WTC11 (cell line): ENCODE measurements at regions not wholly inside any gene's neighbourhood (a gene's known extent, or its start where the extent isn't known, plus 50 kb on each side); places are given as distances from the start of the nearest gene placed in this dataset.
A peak's percentile ranks its signal among the peaks of the same experiment; 100 is the strongest.

Experiments used
- ATAC-seq: fragments of 200-7000 bp; cut with Tn5 transposase; 2 replicates; pipeline ENCODE4 v1.10.0; 2021; ENCODE audit warnings: mild to moderate bottlenecking, moderate library complexity
- CTCF ChIA-PET: fragments of 300-600 bp; sonication (Branson Sonifier 250); formaldehyde crosslinking; loops from one replicate; lab custom pipeline; 2021; ENCODE audit warnings: antibody characterized with exemption; lab: Charles Lee
- POLR2A ChIA-PET: fragments of 350-600 bp; sonication (Branson Sonifier 250); formaldehyde crosslinking; loops from one replicate; lab custom pipeline; 2021; ENCODE audit warnings: antibody characterized with exemption; lab: Charles Lee
- DNase-seq: peaks from one replicate; pipeline ENCODE4 v3.0.0; 2021; ENCODE audit warnings: low spot score
- H3K27ac Mint-ChIP-seq: 2 replicates; pipeline ENCODE4 v1.8.0; 2021; ENCODE audit warnings: mixed read lengths
- H3K27me3 Mint-ChIP-seq: 2 replicates; pipeline ENCODE4 v1.8.0; 2021; ENCODE audit warnings: low read depth, mild to moderate bottlenecking, moderate library complexity, mixed read lengths
- H3K36me3 Mint-ChIP-seq: 2 replicates; pipeline ENCODE4 v1.8.0; 2021; ENCODE audit warnings: mixed read lengths
- H3K4me1 Mint-ChIP-seq: 2 replicates; pipeline ENCODE4 v1.8.0; 2022; ENCODE audit warnings: mixed read lengths
- H3K4me3 Mint-ChIP-seq: 2 replicates; pipeline ENCODE4 v1.8.0; 2021; ENCODE audit warnings: mild to moderate bottlenecking, moderate library complexity, mixed read lengths
- H3K9me3 Mint-ChIP-seq: 2 replicates; pipeline ENCODE4 v1.8.0; 2021; ENCODE audit warnings: mixed read lengths
- CREB1 ChIP-seq: sonication (generic); formaldehyde crosslinking; IDR thresholded peaks from 2 replicates; pipeline ENCODE4 v1.8.0; 2023; ENCODE audit warnings: mild to moderate bottlenecking, missing genetic modification reagents
- CTCF ChIP-seq: fragments of 200-600 bp; IDR thresholded peaks from 2 replicates; pipeline ENCODE4 v1.8.0; 2022; ENCODE audit warnings: antibody characterized with exemption
- ERG ChIP-seq: fragments of 250-450 bp; sonication (Bioruptor Pico); IDR thresholded peaks from 2 replicates; pipeline ENCODE4 v1.8.0; 2021; ENCODE audit warnings: mild to moderate bottlenecking
- ESRRA ChIP-seq: sonication (generic); formaldehyde crosslinking; IDR thresholded peaks from 2 replicates; pipeline ENCODE4 v1.8.1; 2022; ENCODE audit warnings: mild to moderate bottlenecking, missing genetic modification reagents, borderline replicate concordance
- FOXJ3 ChIP-seq: sonication (generic); formaldehyde crosslinking; IDR thresholded peaks from 2 replicates; pipeline ENCODE4 v1.9.0; 2021; ENCODE audit warnings: missing genetic modification reagents, mild to moderate bottlenecking, borderline replicate concordance
- HMGA2 ChIP-seq: fragments of 250-450 bp; sonication (Bioruptor Pico); IDR thresholded peaks from 2 replicates; pipeline ENCODE4 v1.4.0; 2021; ENCODE audit warnings: mild to moderate bottlenecking, moderate library complexity
- JUN ChIP-seq: sonication (generic); formaldehyde crosslinking; IDR thresholded peaks from 2 replicates; pipeline ENCODE4 v1.8.0; 2023; ENCODE audit warnings: mild to moderate bottlenecking, missing genetic modification reagents
- OVOL2 ChIP-seq: fragments of 250-450 bp; sonication (Bioruptor Pico); IDR thresholded peaks from 2 replicates; pipeline ENCODE4 v1.9.0; 2021; ENCODE audit warnings: mild to moderate bottlenecking, borderline replicate concordance
- PRDM15 ChIP-seq: sonication (generic); formaldehyde crosslinking; IDR thresholded peaks from 2 replicates; pipeline ENCODE4 v1.8.0; 2022; ENCODE audit warnings: missing genetic modification reagents
- RORB ChIP-seq: fragments of 250-450 bp; sonication (Bioruptor Pico); IDR thresholded peaks from 2 replicates; pipeline ENCODE4 v1.9.0; 2021; ENCODE audit warnings: mild to moderate bottlenecking
- SMAD3 ChIP-seq: sonication (generic); formaldehyde crosslinking; IDR thresholded peaks from 2 replicates; pipeline ENCODE4 v1.8.0; 2022; ENCODE audit warnings: missing genetic modification reagents, mild to moderate bottlenecking, borderline replicate concordance
- SP1 ChIP-seq: sonication (generic); formaldehyde crosslinking; conservative IDR thresholded peaks from 2 replicates; pipeline ENCODE4 v1.8.1; 2022; ENCODE audit warnings: missing genetic modification reagents
- TP53 ChIP-seq: sonication (generic); formaldehyde crosslinking; IDR thresholded peaks from 2 replicates; pipeline ENCODE4 v1.8.1; 2023; ENCODE audit warnings: mild to moderate bottlenecking, missing genetic modification reagents
- ZNF121 ChIP-seq: sonication (generic); formaldehyde crosslinking; IDR thresholded peaks from 2 replicates; pipeline ENCODE4 v1.8.0; 2023; ENCODE audit warnings: missing genetic modification reagents
- ZNF263 ChIP-seq: sonication (generic); formaldehyde crosslinking; IDR thresholded peaks from 2 replicates; pipeline ENCODE4 v1.8.1; 2022; ENCODE audit warnings: low read depth, mild to moderate bottlenecking, moderate library complexity, missing genetic modification reagents
- ZNF416 ChIP-seq: fragments of 250-450 bp; sonication (Bioruptor Pico); IDR thresholded peaks from 2 replicates; pipeline ENCODE4 v1.9.0; 2021; ENCODE audit warnings: mild to moderate bottlenecking, inconsistent platforms
- ZNF423 ChIP-seq: fragments of 250-450 bp; sonication (Bioruptor Pico); IDR thresholded peaks from 2 replicates; pipeline ENCODE4 v2.1.2; 2022; ENCODE audit warnings: mild to moderate bottlenecking, moderate library complexity

GRCh38 chr6:134823710-134824034, 126.2 kb downstream of the ALDH8A1 start:
- no peak for DNase-seq
- ChIA-PET POLR2A (no interaction called here), CTCF (interaction anchor here (0.7 to 2.1 kb wide), 6 partner anchors 83 to 678 kb away, joined by 3 to 14 read pairs (median 3); no protein-coding TSS in a partner anchor)
- Mint-ChIP-seq H3K36me3 (peaks cover 8% of the 10 kb centered on the region), H3K27me3 (no peaks in the 10 kb centered on the region), H3K4me1 (peaks cover 10% of the 10 kb centered on the region), H3K4me3 (no peak overlapping the region), H3K9me3 (peaks cover 18% of the 10 kb centered on the region), H3K27ac (no peak overlapping the region)
- no peak for ATAC-seq
- no peak for TF ChIP-seq SMAD3 (CRISPR knock-in tag)
- no peak for TF ChIP-seq JUN
- no peak for TF ChIP-seq OVOL2
- TF ChIP-seq ZNF263 (CRISPR knock-in tag), result no peak
- no peak for TF ChIP-seq HMGA2 (CRISPR knock-in tag)
- TF ChIP-seq ZNF416 (CRISPR knock-in tag), result no peak
- TF ChIP-seq FOXJ3 (CRISPR knock-in tag), result no peak
- no peak for TF ChIP-seq RORB (CRISPR knock-in tag)

- ATAC-seq, result peak; percentile 99
- CTCF ChIA-PET, result interaction anchor here (0.6 to 2.1 kb wide), 36 partner anchors 9 to 749 kb away, joined by 3 to 15 read pairs (median 3); no protein-coding TSS in a partner anchor
- no peak overlapping the region for H3K4me3 Mint-ChIP-seq
- peak; percentile 57 for DNase-seq
- POLR2A ChIA-PET, result no interaction called here
- no peak overlapping the region for H3K27ac Mint-ChIP-seq
- H3K27me3 Mint-ChIP-seq, result no peaks in the 10 kb centered on the region
- peaks cover 10% of the 10 kb centered on the region for H3K4me1 Mint-ChIP-seq
- peaks cover 8% of the 10 kb centered on the region for H3K36me3 Mint-ChIP-seq
- H3K9me3 Mint-ChIP-seq, result peaks cover 18% of the 10 kb centered on the region
- no peak for TF ChIP-seq CREB1 (CRISPR knock-in tag)
- TF ChIP-seq CTCF, result peak; percentile 41; the same call in 1 of the 2 replicates
- peak; percentile 56 for TF ChIP-seq PRDM15 (CRISPR knock-in tag)
Measured at GRCh38 chr6:134822920-134823709, 126.8 kb downstream of the ALDH8A1 start.

GRCh38 chr6:134821928-134822864, 127.7 kb downstream of the ALDH8A1 start:
- no peaks in the 10 kb centered on the region for H3K27me3 Mint-ChIP-seq
- H3K4me1 Mint-ChIP-seq, result peaks cover 10% of the 10 kb centered on the region
- no peak for ATAC-seq
- ChIA-PET POLR2A (no interaction called here), CTCF (interaction anchor here (0.6 to 2.1 kb wide), 26 partner anchors 9 to 748 kb away, joined by 3 to 15 read pairs (median 4); no protein-coding TSS in a partner anchor)
- H3K36me3 Mint-ChIP-seq, result peaks cover 8% of the 10 kb centered on the region
- TF ChIP-seq TP53 (CRISPR knock-in tag) (no peak), PRDM15 (CRISPR knock-in tag) (no peak), ZNF423 (CRISPR knock-in tag) (no peak), ZNF121 (CRISPR knock-in tag) (no peak), SP1 (CRISPR knock-in tag) (no peak), ESRRA (CRISPR knock-in tag) (no peak), JUN (no peak), ERG (CRISPR knock-in tag) (no peak)
- H3K9me3 Mint-ChIP-seq, result peaks cover 18% of the 10 kb centered on the region
- no peak for DNase-seq
- H3K4me3 Mint-ChIP-seq, result no peak overlapping the region
- H3K27ac Mint-ChIP-seq, result no peak overlapping the region
